GM19452 (cell line): ENCODE measurements at regions not wholly inside any gene's neighbourhood (a gene's known extent, or its start where the extent isn't known, plus 50 kb on each side); places are given as distances from the start of the nearest gene placed in this dataset.

Experiments used
- ATAC-seq: cut with Tn5 transposase; IDR thresholded peaks from one replicate; pipeline ENCODE4 v1.9.1; 2021; ENCODE audit not compliant: unreplicated experiment

GRCh38 chr5:15447209-15447608 lies 52.8 kb upstream of the FBXL7 start:
- ATAC-seq: no peak

- ATAC-seq: no peak
Observed at GRCh38 chr5:15446552-15446951, 53.4 kb upstream of the FBXL7 start.

- ATAC-seq: no peak
Observed at GRCh38 chr5:15442193-15442570, 57.8 kb upstream of the FBXL7 start.

GRCh38 chr5:15441433-15442192 lies 58.4 kb upstream of the FBXL7 start:
- ATAC-seq: no peak

GRCh38 chr5:15440434-15440833 lies 59.5 kb upstream of the FBXL7 start:
- ATAC-seq: no peak

- ATAC-seq: no peak
Observed at GRCh38 chr5:15439801-15440200, 60.2 kb upstream of the FBXL7 start.

- ATAC-seq: no peak
Observed at GRCh38 chr5:15433709-15434108, 66.3 kb upstream of the FBXL7 start.

GRCh38 chr5:15431923-15432322 lies 68.1 kb upstream of the FBXL7 start:
- ATAC-seq: no peak

- ATAC-seq: no peak
Observed at GRCh38 chr5:15425766-15426165, 74.2 kb upstream of the FBXL7 start.

- ATAC-seq: no peak
Observed at GRCh38 chr5:15424769-15425168, 75.2 kb upstream of the FBXL7 start.

- no peak for ATAC-seq
Observed at GRCh38 chr5:15421921-15422412, 78.0 kb upstream of the FBXL7 start.

- no peak for ATAC-seq
Observed at GRCh38 chr5:15421381-15421780, 78.6 kb upstream of the FBXL7 start.

GRCh38 chr5:15420201-15420600 lies 79.8 kb upstream of the FBXL7 start:
- no peak for ATAC-seq

- ATAC-seq: no peak
Observed at GRCh38 chr5:15417156-15417555, 82.8 kb upstream of the FBXL7 start.

GRCh38 chr5:15406478-15406877 lies 93.5 kb upstream of the FBXL7 start:
- no peak for ATAC-seq

GRCh38 chr5:15393146-15393545 lies 106.8 kb upstream of the FBXL7 start:
- ATAC-seq: no peak

GRCh38 chr5:15391704-15392397 lies 108.1 kb upstream of the FBXL7 start:
- no peak for ATAC-seq

- ATAC-seq: no peak
Observed at GRCh38 chr5:15388866-15389265, 111.1 kb upstream of the FBXL7 start.

GRCh38 chr5:15387931-15388524 lies 112.0 kb upstream of the FBXL7 start:
- ATAC-seq: no peak

GRCh38 chr5:15386122-15386521 lies 113.9 kb upstream of the FBXL7 start:
- ATAC-seq: no peak

GRCh38 chr5:15385553-15385952 lies 114.4 kb upstream of the FBXL7 start:
- no peak for ATAC-seq

GRCh38 chr5:15385037-15385436 lies 114.9 kb upstream of the FBXL7 start:
- no peak for ATAC-seq
